SJSA1 (cell line): ENCODE measurements at regions not wholly inside any gene's neighbourhood (a gene's known extent, or its start where the extent isn't known, plus 50 kb on each side); places are given as distances from the start of the nearest gene placed in this dataset.
A peak's percentile ranks its signal among the peaks of the same experiment; 100 is the strongest.
"Not testable (repeated sequence)": the region's sequence is repeated elsewhere in the genome, so short reads cannot be mapped to it uniquely, and the experiment has no call there.

Source experiments
- DNase-seq, 2 experiments: peaks; one replicate each; pipeline ENCODE4 v3.0.0-alpha.2; 2015 to 2020; ENCODE audit warnings: low spot score in 2 of 2, low read depth in 1 of 2
- H3K27ac ChIP-seq: fragments of 250-450 bp; sonication (Bioruptor Pico); 2 replicates; pipeline ENCODE4 v1.5.1; 2020; ENCODE audit warnings: mild to moderate bottlenecking, moderate library complexity
- H3K27me3 ChIP-seq: fragments of 250-450 bp; sonication (Bioruptor Pico); replicated peaks from 2 replicates; pipeline ENCODE4 v1.5.1; 2020; ENCODE audit warnings: mild to moderate bottlenecking, moderate library complexity
- H3K36me3 ChIP-seq: fragments of 250-450 bp; sonication (Bioruptor Pico); 2 replicates; pipeline ENCODE4 v1.5.1; 2020; ENCODE audit warnings: mild to moderate bottlenecking
- H3K4me1 ChIP-seq: fragments of 250-450 bp; sonication (Bioruptor Pico); replicated peaks from 2 replicates; pipeline ENCODE4 v1.6.1; 2021; ENCODE audit warnings: mild to moderate bottlenecking
- H3K4me3 ChIP-seq: fragments of 250-450 bp; sonication (Bioruptor Pico); 2 replicates; pipeline ENCODE4 v1.5.1; 2020; ENCODE audit warnings: mild to moderate bottlenecking
- H3K9me3 ChIP-seq: fragments of 250-450 bp; sonication (Bioruptor Pico); replicated peaks from 2 replicates; pipeline ENCODE4 v1.5.1; 2020; ENCODE audit warnings: mild to moderate bottlenecking

DNA sequence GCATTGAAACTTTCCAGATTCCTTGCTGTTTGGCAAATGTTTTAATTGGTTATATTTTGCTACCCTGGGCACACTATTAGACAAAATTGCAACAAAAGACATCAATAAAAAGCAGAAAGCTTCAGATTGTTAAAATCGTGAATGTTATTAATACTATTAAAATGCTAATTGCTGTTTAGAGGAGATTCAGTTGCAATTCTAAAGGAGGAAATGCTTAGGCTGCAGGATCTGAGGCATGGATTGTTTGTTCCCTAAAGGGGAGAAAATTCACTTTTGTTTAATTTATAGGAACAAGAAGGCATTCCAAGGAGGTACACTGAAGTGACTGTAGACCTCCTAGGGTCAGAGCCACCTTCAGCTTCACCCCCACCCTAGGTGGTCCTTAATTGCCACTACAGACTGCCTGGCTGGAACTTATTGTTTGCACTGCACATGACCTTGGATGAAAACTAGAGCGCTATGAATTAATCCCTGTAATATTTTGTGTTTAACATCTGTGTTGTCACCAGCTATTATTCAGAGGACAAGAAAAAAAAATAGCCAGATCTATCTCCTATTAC is 1266.9 kb upstream of the ADGRL2 start:
- no peaks in the 10 kb centered on the region for H3K9me3 ChIP-seq
- DNase-seq: peak; percentile 46 to 55
- no peak overlapping the region for H3K4me3 ChIP-seq

DNA sequence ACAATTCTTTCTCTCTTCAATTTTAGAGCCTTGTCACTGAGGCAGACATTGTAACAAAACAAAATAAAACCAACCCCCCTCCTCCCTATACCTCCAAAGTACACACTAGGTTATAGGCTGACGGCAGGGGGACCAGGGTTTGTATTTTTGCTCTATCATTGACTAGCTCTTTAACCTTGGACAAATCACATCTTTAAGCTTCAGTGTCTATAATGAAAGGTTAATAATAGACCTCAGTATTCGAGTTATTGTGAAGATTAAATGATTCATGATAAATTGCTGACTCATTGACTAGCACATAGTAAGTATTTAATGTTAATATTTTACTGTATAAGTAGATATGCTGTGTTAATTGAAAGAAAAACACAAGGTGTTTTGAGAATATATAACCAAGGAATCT is 1267.6 kb upstream of the ADGRL2 start:
- Histone ChIP-seq H3K27me3 (no peaks in the 10 kb centered on the region), H3K9me3 (no peaks in the 10 kb centered on the region), H3K27ac (no peak overlapping the region), H3K4me1 (peaks cover 28% of the 10 kb centered on the region), H3K4me3 (no peak overlapping the region), H3K36me3 (no peaks in the 10 kb centered on the region)
- DNase-seq: peak in 1 of 2 experiments; percentile 1

More for the DNA sequence above, 1266.9 kb upstream of the ADGRL2 start:
- Histone ChIP-seq H3K27ac (peak overlapping the region; percentile 33), H3K4me1 (peaks cover 28% of the 10 kb centered on the region), H3K27me3 (no peaks in the 10 kb centered on the region), H3K36me3 (no peaks in the 10 kb centered on the region)

DNA sequence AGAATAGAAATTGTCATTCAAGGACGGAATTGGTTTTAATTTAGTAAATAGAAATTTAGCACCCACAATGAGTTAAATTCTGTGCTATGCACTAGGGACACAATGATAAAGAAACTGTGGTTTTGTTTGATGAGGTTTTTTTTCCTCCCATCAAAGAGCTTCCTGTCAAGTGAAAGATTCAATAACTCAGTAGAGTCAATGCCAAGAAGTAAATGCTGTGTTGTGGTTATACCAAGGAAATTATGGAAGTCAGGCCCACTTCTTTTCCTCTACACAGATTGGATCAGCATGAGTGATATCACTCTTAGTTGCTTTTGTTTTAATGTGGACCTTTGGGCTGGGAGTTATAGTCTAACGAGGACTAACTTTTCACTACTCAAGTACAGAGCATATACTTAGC is 1269.6 kb upstream of the ADGRL2 start:
- Histone ChIP-seq H3K27ac (no peak overlapping the region), H3K27me3 (no peaks in the 10 kb centered on the region), H3K4me3 (no peak overlapping the region), H3K4me1 (peaks cover 28% of the 10 kb centered on the region), H3K36me3 (no peaks in the 10 kb centered on the region), H3K9me3 (no peaks in the 10 kb centered on the region)
- DNase-seq: no peak

DNA sequence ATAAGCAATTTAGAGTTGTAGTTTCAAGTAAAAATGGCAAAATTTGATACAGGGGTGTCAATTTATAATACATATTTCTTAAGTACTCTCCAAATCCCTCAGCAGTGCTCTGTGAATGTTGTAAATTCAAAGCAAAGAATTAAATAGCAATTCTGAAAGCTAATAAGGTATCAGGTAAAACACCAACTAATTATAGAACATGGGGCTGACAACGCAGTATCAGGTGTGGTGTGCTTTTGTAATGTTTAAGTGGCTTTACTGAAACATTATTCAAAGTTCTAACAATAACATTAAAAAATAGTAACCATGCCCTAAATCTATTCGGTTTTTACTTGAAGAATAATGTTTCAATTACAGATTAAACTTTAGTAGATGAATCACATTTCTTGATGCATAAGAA is 1271.2 kb upstream of the ADGRL2 start:
- H3K4me1 ChIP-seq: peaks cover 16% of the 10 kb centered on the region
- no peak overlapping the region for H3K27ac ChIP-seq
- DNase-seq: no peak
- no peaks in the 10 kb centered on the region for H3K27me3 ChIP-seq
- H3K36me3 ChIP-seq: no peaks in the 10 kb centered on the region
- no peaks in the 10 kb centered on the region for H3K9me3 ChIP-seq
- no peak overlapping the region for H3K4me3 ChIP-seq

DNA sequence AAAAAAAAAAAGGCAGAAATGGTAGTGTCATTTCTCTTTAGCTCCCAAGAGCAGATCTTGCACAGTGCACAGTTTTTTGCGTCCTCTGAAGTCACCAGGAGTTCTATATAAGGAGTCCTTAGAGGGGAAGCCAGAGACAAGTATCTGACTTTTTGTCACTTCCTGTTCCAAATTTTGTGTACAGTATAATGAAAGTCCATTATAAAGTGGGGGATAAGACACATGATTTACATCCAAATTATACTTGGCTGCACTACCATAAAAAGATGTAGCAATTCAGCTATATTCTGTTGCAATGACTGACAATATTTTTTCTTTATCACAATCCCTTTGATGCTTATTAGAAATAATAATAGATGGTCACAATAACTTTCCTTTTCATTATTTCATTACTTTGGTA is 1276.9 kb upstream of the ADGRL2 start:
- Histone ChIP-seq H3K36me3 (no peaks in the 10 kb centered on the region), H3K27me3 (no peaks in the 10 kb centered on the region), H3K27ac (no peak overlapping the region), H3K4me1 (no peaks in the 10 kb centered on the region), H3K4me3 (no peak overlapping the region), H3K9me3 (no peaks in the 10 kb centered on the region; the same call in 1 of the 2 replicates)
- no peak for DNase-seq

DNA sequence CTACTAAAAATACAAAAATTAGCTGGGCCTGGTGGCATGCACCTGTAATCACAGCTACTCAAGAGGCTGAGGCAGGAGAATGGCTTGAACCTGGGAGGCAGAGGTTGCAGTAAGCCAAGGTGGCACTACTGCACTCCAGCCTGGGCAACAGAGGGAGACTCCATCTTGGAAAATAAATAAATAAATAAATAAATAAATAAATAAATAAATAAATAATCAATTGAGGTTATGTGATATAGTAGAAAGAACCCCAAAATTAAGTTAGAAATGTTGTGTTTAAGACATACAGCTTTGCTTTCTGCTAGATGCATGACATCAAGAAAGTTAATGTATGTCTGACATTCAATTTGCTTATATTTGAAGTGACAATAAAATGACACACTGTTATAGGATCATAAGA is 1277.7 kb upstream of the ADGRL2 start:
- H3K27ac ChIP-seq, H3K4me3 ChIP-seq, H3K4me1 ChIP-seq, DNase-seq, H3K36me3 ChIP-seq, H3K9me3 ChIP-seq, H3K27me3 ChIP-seq: not testable (repeated sequence)

DNA sequence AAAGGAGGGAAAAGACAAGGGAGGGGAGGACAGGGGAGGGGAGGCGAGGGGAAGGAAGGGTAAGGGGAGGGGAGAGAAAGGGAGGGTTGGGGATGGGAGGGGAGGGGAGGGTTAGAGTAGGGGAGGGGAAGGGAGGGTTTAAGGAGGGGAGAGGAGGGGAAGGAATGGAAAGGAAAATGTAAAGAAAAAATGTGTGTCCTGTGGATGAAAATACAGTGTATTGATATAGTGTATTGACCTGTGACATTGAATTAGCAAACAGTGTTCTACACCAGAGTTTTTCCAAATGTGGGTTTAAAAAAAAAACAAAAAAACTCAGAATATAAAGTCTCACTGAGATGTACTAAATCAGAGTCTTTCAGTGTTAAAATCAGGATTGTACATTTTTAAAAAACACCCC is 1279.8 kb upstream of the ADGRL2 start:
- H3K4me1 ChIP-seq: no peaks in the 10 kb centered on the region
- no peak for DNase-seq

DNA sequence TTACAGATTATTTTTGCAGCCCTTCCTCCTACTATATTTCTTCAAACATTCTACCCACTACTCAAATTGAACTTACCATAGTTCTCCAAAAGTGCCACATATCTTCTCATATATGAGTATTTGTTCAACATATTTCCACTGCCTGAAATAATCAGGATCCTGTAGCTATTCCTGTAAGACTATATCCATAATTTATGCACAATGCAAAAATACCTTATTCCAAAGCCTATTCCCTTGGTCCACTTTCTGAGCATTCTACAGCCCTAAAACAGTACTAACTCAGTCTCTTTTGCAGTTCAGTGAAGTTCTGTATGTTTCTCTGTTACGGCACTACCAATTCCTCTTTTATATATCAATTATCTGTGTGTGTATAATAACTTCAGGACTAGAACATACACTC is 1283.7 kb upstream of the ADGRL2 start:
- no peak for DNase-seq

More for the DNA sequence above, 1279.8 kb upstream of the ADGRL2 start:
- H3K9me3 ChIP-seq: no peaks in the 10 kb centered on the region; the same call in 1 of the 2 replicates
- no peak overlapping the region for H3K4me3 ChIP-seq
- no peaks in the 10 kb centered on the region for H3K36me3 ChIP-seq
- no peaks in the 10 kb centered on the region for H3K27me3 ChIP-seq
- no peak overlapping the region for H3K27ac ChIP-seq

DNA sequence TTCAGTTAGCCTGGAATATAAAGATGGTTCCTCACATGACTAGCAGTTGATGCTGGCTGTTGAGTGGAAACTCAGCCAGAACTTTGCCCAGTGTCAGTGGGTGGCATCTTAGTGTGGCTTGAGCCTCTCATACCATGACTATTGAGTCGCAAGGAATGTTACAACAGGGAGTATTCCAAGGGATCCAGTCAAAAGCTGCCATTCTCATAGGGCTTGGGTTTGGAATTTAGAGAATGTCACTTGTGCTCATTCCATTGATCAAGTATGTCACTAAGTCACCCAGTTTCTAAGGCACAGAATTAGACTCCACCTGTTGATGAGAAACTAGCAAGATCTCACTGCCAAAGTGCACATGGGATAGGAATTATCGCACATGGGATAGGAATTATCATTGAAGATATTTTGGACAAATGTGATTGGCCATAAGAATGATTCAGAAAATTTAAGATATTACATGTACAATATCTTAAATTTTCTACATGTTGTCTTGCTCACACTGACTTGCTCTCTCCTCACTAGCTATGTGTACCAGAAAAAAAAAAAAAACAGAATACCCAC is 1290.7 kb upstream of the ADGRL2 start:
- Histone ChIP-seq H3K36me3 (no peaks in the 10 kb centered on the region), H3K9me3 (no peaks in the 10 kb centered on the region), H3K27ac (no peak overlapping the region), H3K27me3 (no peaks in the 10 kb centered on the region), H3K4me1 (no peaks in the 10 kb centered on the region), H3K4me3 (no peak overlapping the region)
- no peak for DNase-seq

More for the DNA sequence above, 1283.7 kb upstream of the ADGRL2 start:
- no peak overlapping the region for H3K27ac ChIP-seq
- no peaks in the 10 kb centered on the region for H3K4me1 ChIP-seq
- no peaks in the 10 kb centered on the region for H3K36me3 ChIP-seq
- no peaks in the 10 kb centered on the region for H3K9me3 ChIP-seq
- no peaks in the 10 kb centered on the region for H3K27me3 ChIP-seq
- H3K4me3 ChIP-seq: no peak overlapping the region

DNA sequence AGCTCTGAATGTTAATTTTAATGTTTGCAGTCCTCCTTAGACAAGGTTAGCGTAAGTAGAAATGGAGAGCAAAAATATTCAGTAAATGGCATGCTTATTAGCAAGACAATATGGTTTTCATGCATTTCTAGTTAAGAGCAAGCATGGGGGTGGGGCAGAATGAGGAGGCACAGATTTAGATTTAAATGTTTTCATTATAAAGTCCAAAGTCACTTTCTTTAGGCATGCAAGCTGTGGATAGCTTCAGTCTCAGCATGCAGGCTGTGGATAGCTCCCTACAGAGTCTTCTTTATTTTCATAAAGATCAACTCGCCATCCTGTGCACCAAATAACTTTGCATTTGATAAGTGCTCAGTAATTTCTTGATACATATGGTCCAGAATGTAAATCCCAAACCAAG is 1294.5 kb upstream of the ADGRL2 start:
- DNase-seq: no peak
- Histone ChIP-seq H3K4me1 (no peaks in the 10 kb centered on the region), H3K9me3 (no peaks in the 10 kb centered on the region), H3K27me3 (no peaks in the 10 kb centered on the region), H3K27ac (no peak overlapping the region), H3K4me3 (no peak overlapping the region), H3K36me3 (no peaks in the 10 kb centered on the region)

DNA sequence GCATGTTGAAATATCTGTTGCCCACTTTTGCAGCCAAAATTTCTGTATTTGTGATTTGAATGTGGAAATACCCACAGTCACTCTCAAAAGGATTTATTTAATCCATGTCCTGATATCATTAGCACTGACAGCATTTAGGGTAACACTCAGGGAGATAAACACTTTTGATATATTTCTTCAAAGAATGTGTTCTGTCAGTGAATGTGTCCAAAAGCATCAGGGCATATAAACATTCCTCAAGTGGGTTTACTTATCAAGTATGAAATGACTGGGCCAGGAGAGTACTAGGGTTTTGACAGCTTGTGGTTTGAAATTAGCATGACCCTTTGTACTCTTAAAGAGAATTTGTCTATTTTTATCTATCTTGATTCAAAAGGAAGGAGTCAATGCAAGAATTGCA is 1302.1 kb upstream of the ADGRL2 start:
- H3K9me3 ChIP-seq: no peaks in the 10 kb centered on the region
- DNase-seq: no peak
- H3K4me1 ChIP-seq: no peaks in the 10 kb centered on the region
- H3K4me3 ChIP-seq: no peak overlapping the region
- H3K27me3 ChIP-seq: no peaks in the 10 kb centered on the region
- H3K36me3 ChIP-seq: no peaks in the 10 kb centered on the region
- H3K27ac ChIP-seq: no peak overlapping the region

DNA sequence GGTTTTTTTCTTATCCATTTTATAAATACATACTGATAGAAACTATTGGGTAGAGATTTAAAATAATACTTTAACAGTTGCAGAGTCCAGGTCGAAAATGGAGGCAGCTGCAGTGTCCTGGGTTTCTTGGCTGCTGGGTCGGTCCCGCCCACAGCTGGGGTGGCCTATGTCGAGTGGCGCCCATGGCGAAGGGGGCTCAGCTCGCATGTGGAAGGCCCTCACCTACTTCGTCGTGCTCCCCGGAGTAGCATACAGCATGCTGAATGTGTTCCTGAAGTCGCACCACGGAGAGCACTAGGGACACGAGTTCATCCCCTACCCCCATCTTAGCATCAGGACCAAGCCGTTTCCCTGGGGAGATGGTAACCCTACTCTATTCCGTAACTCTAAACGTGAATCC is 1304.9 kb upstream of the ADGRL2 start:
- Histone ChIP-seq H3K4me3 (no peak overlapping the region), H3K9me3 (no peaks in the 10 kb centered on the region), H3K27me3 (no peaks in the 10 kb centered on the region), H3K4me1 (no peaks in the 10 kb centered on the region), H3K27ac (no peak overlapping the region), H3K36me3 (no peaks in the 10 kb centered on the region)
- no peak for DNase-seq

DNA sequence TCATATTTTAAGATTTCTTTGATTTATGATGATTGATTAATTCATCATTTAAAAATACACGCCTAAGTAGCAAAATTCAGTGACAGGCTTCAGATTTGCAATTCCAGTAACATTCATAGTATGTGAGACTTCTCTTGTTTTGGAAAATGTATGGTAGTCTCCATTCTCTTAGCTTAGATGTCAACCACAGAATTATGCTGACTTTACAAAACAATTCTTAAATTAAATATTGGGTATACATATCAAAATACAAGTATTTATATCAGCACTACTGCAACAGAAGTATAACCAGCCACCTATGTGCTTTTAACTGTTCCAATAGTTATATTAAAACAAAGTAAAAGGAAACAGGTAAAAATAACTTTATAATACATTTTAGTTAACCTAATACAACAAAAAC is 1328.6 kb upstream of the ADGRL2 start:
- DNase-seq: no peak
- Histone ChIP-seq H3K4me3 (no peak overlapping the region), H3K27ac (no peak overlapping the region), H3K27me3 (no peaks in the 10 kb centered on the region), H3K4me1 (no peaks in the 10 kb centered on the region), H3K9me3 (0 out of 2 replicates have a peak, but pooled peaks cover 3% of the 10 kb centered on the region), H3K36me3 (no peaks in the 10 kb centered on the region)

DNA sequence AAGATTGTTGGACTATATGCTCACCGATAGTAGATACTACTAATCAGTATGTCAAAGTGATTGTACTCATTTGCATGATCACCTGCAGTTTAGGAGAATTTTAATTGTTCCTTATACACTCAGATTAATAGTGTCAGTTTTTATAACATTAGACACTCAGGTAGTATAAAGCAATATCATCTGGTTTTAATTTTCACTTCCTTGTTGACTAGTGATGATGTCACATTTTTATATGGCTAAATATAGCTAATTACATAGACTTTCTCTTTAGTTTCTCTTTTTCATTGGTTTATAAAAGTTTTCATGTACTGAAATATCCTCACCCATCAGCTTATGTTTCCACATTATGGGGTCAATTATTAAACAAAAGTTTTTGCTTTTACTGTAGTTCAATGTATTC is 1332.4 kb upstream of the ADGRL2 start:
- H3K27ac ChIP-seq: no peak overlapping the region
- DNase-seq: no peak
- no peaks in the 10 kb centered on the region for H3K27me3 ChIP-seq
- no peaks in the 10 kb centered on the region for H3K4me1 ChIP-seq
- no peaks in the 10 kb centered on the region for H3K36me3 ChIP-seq
- no peak overlapping the region for H3K4me3 ChIP-seq
- H3K9me3 ChIP-seq: 0 out of 2 replicates have a peak, but pooled peaks cover 3% of the 10 kb centered on the region

DNA sequence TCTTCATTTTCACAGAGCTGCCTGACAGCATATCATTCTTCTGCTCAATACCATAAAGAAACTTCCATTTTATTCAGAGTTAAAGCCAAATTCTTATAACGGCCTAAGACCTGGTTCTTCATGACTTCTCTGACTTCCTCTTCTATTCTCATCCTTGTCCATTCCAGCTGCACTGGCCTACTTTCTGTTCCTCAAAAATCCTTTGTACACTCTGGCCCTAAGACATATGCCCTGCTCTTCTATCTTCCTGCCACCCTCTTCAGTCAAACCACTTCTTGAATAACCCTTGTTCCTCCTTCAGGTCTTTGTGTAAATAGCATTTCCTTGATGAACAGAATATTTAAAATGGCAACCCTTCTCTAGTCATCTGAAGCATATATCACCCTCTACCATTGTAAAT is 1338.7 kb upstream of the ADGRL2 start:
- Histone ChIP-seq H3K36me3 (no peaks in the 10 kb centered on the region), H3K27me3 (no peaks in the 10 kb centered on the region), H3K27ac (no peak overlapping the region), H3K9me3 (no peaks in the 10 kb centered on the region), H3K4me1 (no peaks in the 10 kb centered on the region), H3K4me3 (no peak overlapping the region)
- no peak for DNase-seq
